ENCODE measurements at regions not wholly inside any gene's neighbourhood (a gene's known extent, or its start where the extent isn't known, plus 50 kb on each side); places are given as distances from the start of the nearest gene placed in this dataset.
"Not testable (repeated sequence)": the region's sequence is repeated elsewhere in the genome, so short reads cannot be mapped to it uniquely, and the experiment has no call there.

- DNase-seq (ENCODE audit: low read depth, low spot score), result no peak
Measured at GRCh38 chr6:170063851-170064602, 226.9 kb downstream of the DLL1 start.

GRCh38 chr6:170063431-170063830 is 227.4 kb downstream of the DLL1 start:
- no peak for DNase-seq (ENCODE audit: low read depth, low spot score)

GRCh38 chr6:170062915-170063241 is 228.0 kb downstream of the DLL1 start:
- DNase-seq (ENCODE audit: low read depth, low spot score), result no peak

- DNase-seq (ENCODE audit: low read depth, low spot score), result no peak
Measured at GRCh38 chr6:170062209-170062914, 228.5 kb downstream of the DLL1 start.

- no peak for DNase-seq (ENCODE audit: low read depth, low spot score)
Measured at GRCh38 chr6:170058878-170059485, 231.9 kb downstream of the DLL1 start.

- DNase-seq (ENCODE audit: low read depth, low spot score), result no peak
Measured at GRCh38 chr6:170057961-170058877, 232.7 kb downstream of the DLL1 start.

GRCh38 chr6:170057034-170057734 is 233.7 kb downstream of the DLL1 start:
- no peak for DNase-seq (ENCODE audit: low read depth, low spot score)

GRCh38 chr6:170056278-170056711 is 234.6 kb downstream of the DLL1 start:
- DNase-seq (ENCODE audit: low read depth, low spot score), result no peak

GRCh38 chr6:170055797-170056196 is 235.1 kb downstream of the DLL1 start:
- not testable (repeated sequence) for DNase-seq (ENCODE audit: low read depth, low spot score)

GRCh38 chr6:170053966-170054661 is 236.8 kb downstream of the DLL1 start:
- DNase-seq (ENCODE audit: low read depth, low spot score), result no peak

- DNase-seq (ENCODE audit: low read depth, low spot score), result no peak
Measured at GRCh38 chr6:170052991-170053821, 237.7 kb downstream of the DLL1 start.

GRCh38 chr6:170051229-170052172 is 239.4 kb downstream of the DLL1 start:
- no peak for DNase-seq (ENCODE audit: low read depth, low spot score)

GRCh38 chr6:170050591-170051041 is 240.3 kb downstream of the DLL1 start:
- no peak for DNase-seq (ENCODE audit: low read depth, low spot score)

GRCh38 chr6:170049641-170050561 is 241.0 kb downstream of the DLL1 start:
- DNase-seq (ENCODE audit: low read depth, low spot score), result no peak

- DNase-seq (ENCODE audit: low read depth, low spot score), result no peak
Measured at GRCh38 chr6:170048615-170049256, 242.1 kb downstream of the DLL1 start.

GRCh38 chr6:170047823-170048222 is 243.1 kb downstream of the DLL1 start:
- DNase-seq (ENCODE audit: low read depth, low spot score), result no peak
